ENCODE measurements at regions not wholly inside any gene's neighbourhood (a gene's known extent, or its start where the extent isn't known, plus 50 kb on each side); places are given as distances from the start of the nearest gene placed in this dataset.
"Not testable (repeated sequence)": the region's sequence is repeated elsewhere in the genome, so short reads cannot be mapped to it uniquely, and the experiment has no call there.

- H3K4me1 ChIP-seq (ENCODE audit: low read length), result no peaks in the 10 kb centered on the region
- no peak overlapping the region for H3K9ac ChIP-seq (ENCODE audit: low read length)
- H3K27me3 ChIP-seq (replicated peaks; ENCODE audit: insufficient read depth, low read length), result no peaks in the 10 kb centered on the region
- DNase-seq, result no peak
- no peaks in the 10 kb centered on the region for H3F3A ChIP-seq (ENCODE audit: insufficient read depth, low read length)
- no peak for TF ChIP-seq EZH2phosphoT487 (IDR thresholded peaks at IDR 0.05; ENCODE audit: low read length)
- TF ChIP-seq EZH2 (optimal IDR thresholded peaks at IDR 0.05; ENCODE audit: low read depth, low read length), result no peak
- no peak for TF ChIP-seq CTCF (IDR thresholded peaks at IDR 0.05; ENCODE audit: low read length)
- H3K79me2 ChIP-seq (ENCODE audit: low read length), result no peaks in the 10 kb centered on the region
- no peak overlapping the region for H3K4me2 ChIP-seq (ENCODE audit: low read depth, low read length)
- no peak overlapping the region for H2AFZ ChIP-seq (ENCODE audit: low read length)
- no peaks in the 10 kb centered on the region for H4K20me1 ChIP-seq (ENCODE audit: insufficient read depth, low read length)
- H3K4me3 ChIP-seq (ENCODE audit: low read length), result no peak overlapping the region
- H3K9me2 ChIP-seq (replicated peaks; ENCODE audit: insufficient read depth, low read length), result no peaks in the 10 kb centered on the region
- H3K27ac ChIP-seq (ENCODE audit: low read length), result no peak overlapping the region
- no peaks in the 10 kb centered on the region for H3K9me3 ChIP-seq (replicated peaks; ENCODE audit: insufficient read depth, low read length)
- no peaks in the 10 kb centered on the region for H3K36me3 ChIP-seq (replicated peaks; ENCODE audit: insufficient read depth, low read length)
Observed at GRCh38 chr6:144665932-144666450, 380.9 kb downstream of the UTRN start.

- Histone ChIP-seq H3K36me3 (replicated peaks; ENCODE audit: insufficient read depth, low read length) (no peaks in the 10 kb centered on the region), H3K9me3 (replicated peaks; ENCODE audit: insufficient read depth, low read length) (no peaks in the 10 kb centered on the region), H3K4me3 (ENCODE audit: low read length) (no peak overlapping the region), H3F3A (ENCODE audit: insufficient read depth, low read length) (no peaks in the 10 kb centered on the region), H3K79me2 (ENCODE audit: low read length) (no peaks in the 10 kb centered on the region), H3K4me2 (ENCODE audit: low read depth, low read length) (no peak overlapping the region), H3K4me1 (ENCODE audit: low read length) (no peaks in the 10 kb centered on the region), H3K27ac (ENCODE audit: low read length) (no peak overlapping the region), H3K9me2 (replicated peaks; ENCODE audit: insufficient read depth, low read length) (no peaks in the 10 kb centered on the region), H3K27me3 (replicated peaks; ENCODE audit: insufficient read depth, low read length) (no peaks in the 10 kb centered on the region), H2AFZ (ENCODE audit: low read length) (no peak overlapping the region), H3K9ac (ENCODE audit: low read length) (no peak overlapping the region), H4K20me1 (ENCODE audit: insufficient read depth, low read length) (no peaks in the 10 kb centered on the region)
- no peak for DNase-seq
- no peak for TF ChIP-seq EZH2phosphoT487 (IDR thresholded peaks at IDR 0.05; ENCODE audit: low read length)
- TF ChIP-seq EZH2 (optimal IDR thresholded peaks at IDR 0.05; ENCODE audit: low read depth, low read length), result no peak
- TF ChIP-seq CTCF (IDR thresholded peaks at IDR 0.05; ENCODE audit: low read length), result no peak
Observed at GRCh38 chr6:144666781-144667180, 381.6 kb downstream of the UTRN start.

- H3K4me2 ChIP-seq (ENCODE audit: low read depth, low read length), result no peak overlapping the region
Observed at GRCh38 chr6:144667532-144668503, 382.7 kb downstream of the UTRN start.

GRCh38 chr6:144670259-144670658 is 385.1 kb downstream of the UTRN start:
- H3K27me3 ChIP-seq (replicated peaks; ENCODE audit: insufficient read depth, low read length); H3K79me2 ChIP-seq (ENCODE audit: low read length); H4K20me1 ChIP-seq (ENCODE audit: insufficient read depth, low read length); H3F3A ChIP-seq (ENCODE audit: insufficient read depth, low read length); H3K27ac ChIP-seq (ENCODE audit: low read length); DNase-seq; H3K4me1 ChIP-seq (ENCODE audit: low read length); H3K36me3 ChIP-seq (replicated peaks; ENCODE audit: insufficient read depth, low read length); H2AFZ ChIP-seq (ENCODE audit: low read length); H3K9ac ChIP-seq (ENCODE audit: low read length); H3K4me3 ChIP-seq (ENCODE audit: low read length); H3K9me3 ChIP-seq (replicated peaks; ENCODE audit: insufficient read depth, low read length); H3K9me2 ChIP-seq (replicated peaks; ENCODE audit: insufficient read depth, low read length); H3K4me2 ChIP-seq (ENCODE audit: low read depth, low read length): not testable (repeated sequence)

More at GRCh38 chr6:144667532-144668503, 382.7 kb downstream of the UTRN start:
- no peak overlapping the region for H3K27ac ChIP-seq (ENCODE audit: low read length)
- no peaks in the 10 kb centered on the region for H3K9me2 ChIP-seq (replicated peaks; ENCODE audit: insufficient read depth, low read length)
- no peaks in the 10 kb centered on the region for H3K27me3 ChIP-seq (replicated peaks; ENCODE audit: insufficient read depth, low read length)
- no peaks in the 10 kb centered on the region for H3F3A ChIP-seq (ENCODE audit: insufficient read depth, low read length)
- no peak for TF ChIP-seq CTCF (IDR thresholded peaks at IDR 0.05; ENCODE audit: low read length)
- TF ChIP-seq EZH2 (optimal IDR thresholded peaks at IDR 0.05; ENCODE audit: low read depth, low read length), result no peak
- TF ChIP-seq EZH2phosphoT487 (IDR thresholded peaks at IDR 0.05; ENCODE audit: low read length), result no peak
- DNase-seq, result no peak
- H3K36me3 ChIP-seq (replicated peaks; ENCODE audit: insufficient read depth, low read length), result no peaks in the 10 kb centered on the region
- no peaks in the 10 kb centered on the region for H4K20me1 ChIP-seq (ENCODE audit: insufficient read depth, low read length)
- no peaks in the 10 kb centered on the region for H3K4me1 ChIP-seq (ENCODE audit: low read length)
- no peak overlapping the region for H3K9ac ChIP-seq (ENCODE audit: low read length)
- H3K79me2 ChIP-seq (ENCODE audit: low read length), result no peaks in the 10 kb centered on the region
- no peaks in the 10 kb centered on the region for H3K9me3 ChIP-seq (replicated peaks; ENCODE audit: insufficient read depth, low read length)
- H2AFZ ChIP-seq (ENCODE audit: low read length), result no peak overlapping the region
- H3K4me3 ChIP-seq (ENCODE audit: low read length), result no peak overlapping the region
